ENCODE measurements at regions not wholly inside any gene's neighbourhood (a gene's known extent, or its start where the extent isn't known, plus 50 kb on each side); places are given as distances from the start of the nearest gene placed in this dataset.

- TF ChIP-seq CTCF (IDR thresholded peaks at IDR 0.05): no peak
- TF ChIP-seq POLR2A (IDR thresholded peaks at IDR 0.05): no peak
Observed at GRCh38 chr6:28751514-28751913, 172.3 kb downstream of the TRIM27 start.

Measured in ovary (tissue), 3 donors.